ENCODE measurements at regions not wholly inside any gene's neighbourhood (a gene's known extent, or its start where the extent isn't known, plus 50 kb on each side); places are given as distances from the start of the nearest gene placed in this dataset.

GRCh38 chr2:155026651-155027174 is 328.2 kb downstream of the KCNJ3 start:
- TF ChIP-seq CTCF (IDR thresholded peaks at IDR 0.05 in 4 of 5, conservative IDR thresholded peaks at IDR 0.05 in 1 of 5) (no peak), POLR2A (IDR thresholded peaks at IDR 0.05) (no peak)
